Neural progenitor cell (in vitro differentiated cells): ENCODE measurements at regions not wholly inside any gene's neighbourhood (a gene's known extent, or its start where the extent isn't known, plus 50 kb on each side); places are given as distances from the start of the nearest gene placed in this dataset.
A peak's percentile ranks its signal among the peaks of the same experiment; 100 is the strongest.

Source experiments
- DNase-seq: peaks from one replicate; pipeline ENCODE4 v3.0.0-alpha.2; 2016; ENCODE audit warnings: low spot score
- H2AFZ ChIP-seq: fragments of 200-600 bp; sonication (generic); replicated peaks from 2 replicates; pipeline ENCODE4 v1.6.1; 2016; ENCODE audit warnings: antibody characterized with exemption
- H3F3A ChIP-seq: fragments of 200-600 bp; sonication (generic); 2 replicates; pipeline ENCODE4 v1.6.1; 2016; ENCODE audit warnings: antibody characterized with exemption, low read depth
- H3K27ac ChIP-seq: fragments of 200-600 bp; sonication (generic); 2 replicates; pipeline ENCODE4 v1.5.1; 2016; ENCODE audit warnings: mild to moderate bottlenecking
- H3K27me3 ChIP-seq: fragments of 200-600 bp; sonication (generic); 2 replicates; pipeline ENCODE4 v1.6.1; 2016; ENCODE audit warnings: mild to moderate bottlenecking, moderate library complexity
- H3K36me3 ChIP-seq: fragments of 200-600 bp; sonication (generic); 2 replicates; pipeline ENCODE4 v1.5.1; 2016
- H3K4me1 ChIP-seq: fragments of 200-600 bp; sonication (generic); 2 replicates; pipeline ENCODE4 v1.6.1; 2016; ENCODE audit warnings: mixed run types
- H3K4me2 ChIP-seq: fragments of 200-600 bp; sonication (generic); 2 replicates; pipeline ENCODE4 v1.6.1; 2016
- H3K4me3 ChIP-seq: fragments of 200-600 bp; sonication (generic); 2 replicates; pipeline ENCODE4 v1.5.1; 2016
- H3K79me2 ChIP-seq: fragments of 200-600 bp; sonication (generic); 2 replicates; pipeline ENCODE4 v1.6.1; 2016; ENCODE audit warnings: low read depth
- H3K9ac ChIP-seq: fragments of 200-600 bp; sonication (generic); 2 replicates; pipeline ENCODE4 v1.6.1; 2016
- H3K9me3 ChIP-seq: fragments of 200-600 bp; sonication (generic); 2 replicates; pipeline ENCODE4 v1.5.1; 2016; ENCODE audit warnings: low read depth
- H4K20me1 ChIP-seq: fragments of 200-600 bp; sonication (generic); 2 replicates; pipeline ENCODE4 v1.6.1; 2016; ENCODE audit warnings: low read depth
- H3K27ac Mint-ChIP-seq: 3 replicates; pipeline ENCODE4 v1.8.0; 2021; ENCODE audit warnings: mixed read lengths
- H3K27me3 Mint-ChIP-seq: 2 replicates; pipeline ENCODE4 v1.8.0; 2022; ENCODE audit warnings: low read depth, mild to moderate bottlenecking, inconsistent platforms, moderate library complexity, mixed read lengths; ENCODE audit not compliant: insufficient read depth
- H3K36me3 Mint-ChIP-seq: 3 replicates; pipeline ENCODE4 v1.8.0; 2021; ENCODE audit warnings: mixed read lengths
- H3K4me1 Mint-ChIP-seq: 3 replicates; pipeline ENCODE4 v1.8.0; 2021; ENCODE audit warnings: mixed read lengths
- H3K4me3 Mint-ChIP-seq: 3 replicates; pipeline ENCODE4 v1.8.0; 2021; ENCODE audit warnings: mild to moderate bottlenecking, moderate library complexity, mixed read lengths
- H3K9me3 Mint-ChIP-seq: 3 replicates; pipeline ENCODE4 v1.8.0; 2020; ENCODE audit warnings: mixed read lengths
- EZH2 ChIP-seq: fragments of 200-600 bp; sonication (generic); IDR thresholded peaks from 2 replicates; pipeline ENCODE4 v1.6.1; 2017; ENCODE audit warnings: antibody characterized with exemption, mild to moderate bottlenecking, moderate library complexity
- EZH2phosphoT487 ChIP-seq: fragments of 200-600 bp; sonication (generic); IDR thresholded peaks from 2 replicates; pipeline ENCODE4 v1.6.1; 2017; ENCODE audit warnings: antibody characterized with exemption
- TF ChIP-seq, protein P1 (sequence below): fragments of 200-600 bp; sonication (generic); IDR thresholded peaks from 2 replicates; pipeline ENCODE4 v1.5.1; 2017; ENCODE audit warnings: antibody characterized with exemption, mild to moderate bottlenecking

DNA sequence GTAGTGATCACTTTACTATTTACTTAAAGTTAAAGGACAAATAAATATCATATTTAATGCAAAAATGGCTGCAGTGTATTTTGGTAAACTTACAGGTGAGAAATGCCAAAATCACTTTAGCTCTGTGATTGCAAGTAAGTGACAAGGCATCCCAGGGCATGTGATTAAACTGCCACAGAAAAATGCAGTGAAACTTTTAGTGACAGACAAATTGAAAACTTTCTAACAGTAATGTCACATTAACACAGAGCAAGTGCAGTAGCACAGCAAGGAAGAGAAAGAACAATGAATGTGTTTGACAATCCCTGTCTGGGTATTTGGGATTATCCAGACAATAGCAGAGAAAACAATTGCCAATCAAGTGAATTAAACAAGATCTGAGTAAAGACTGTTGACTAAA, 606.8 kb downstream of the SLCO4C1 start:
- Mint-ChIP-seq H3K27me3 (no peaks in the 10 kb centered on the region), H3K4me1 (peaks cover 7% of the 10 kb centered on the region), H3K4me3 (no peak overlapping the region), H3K9me3 (no peaks in the 10 kb centered on the region), H3K27ac (no peak overlapping the region), H3K36me3 (no peaks in the 10 kb centered on the region)
- H4K20me1 ChIP-seq = no peaks in the 10 kb centered on the region
- peaks cover 9% of the 10 kb centered on the region for H3K4me1 ChIP-seq
- H2AFZ ChIP-seq = no peak overlapping the region
- H3K27me3 ChIP-seq = no peaks in the 10 kb centered on the region
- no peak overlapping the region for H3K9ac ChIP-seq
- TF ChIP-seq EZH2 = no peak
- TF ChIP-seq EZH2phosphoT487 = no peak
- TF ChIP-seq, protein P1, sequence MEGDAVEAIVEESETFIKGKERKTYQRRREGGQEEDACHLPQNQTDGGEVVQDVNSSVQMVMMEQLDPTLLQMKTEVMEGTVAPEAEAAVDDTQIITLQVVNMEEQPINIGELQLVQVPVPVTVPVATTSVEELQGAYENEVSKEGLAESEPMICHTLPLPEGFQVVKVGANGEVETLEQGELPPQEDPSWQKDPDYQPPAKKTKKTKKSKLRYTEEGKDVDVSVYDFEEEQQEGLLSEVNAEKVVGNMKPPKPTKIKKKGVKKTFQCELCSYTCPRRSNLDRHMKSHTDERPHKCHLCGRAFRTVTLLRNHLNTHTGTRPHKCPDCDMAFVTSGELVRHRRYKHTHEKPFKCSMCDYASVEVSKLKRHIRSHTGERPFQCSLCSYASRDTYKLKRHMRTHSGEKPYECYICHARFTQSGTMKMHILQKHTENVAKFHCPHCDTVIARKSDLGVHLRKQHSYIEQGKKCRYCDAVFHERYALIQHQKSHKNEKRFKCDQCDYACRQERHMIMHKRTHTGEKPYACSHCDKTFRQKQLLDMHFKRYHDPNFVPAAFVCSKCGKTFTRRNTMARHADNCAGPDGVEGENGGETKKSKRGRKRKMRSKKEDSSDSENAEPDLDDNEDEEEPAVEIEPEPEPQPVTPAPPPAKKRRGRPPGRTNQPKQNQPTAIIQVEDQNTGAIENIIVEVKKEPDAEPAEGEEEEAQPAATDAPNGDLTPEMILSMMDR = no peak
- H3K4me3 ChIP-seq = no peak overlapping the region
- peak; percentile 27 for DNase-seq
- H3K9me3 ChIP-seq = no peaks in the 10 kb centered on the region
- H3K79me2 ChIP-seq = no peaks in the 10 kb centered on the region
- H3K36me3 ChIP-seq = no peaks in the 10 kb centered on the region
- H3K4me2 ChIP-seq = no peak overlapping the region
- no peaks in the 10 kb centered on the region for H3F3A ChIP-seq
- no peak overlapping the region for H3K27ac ChIP-seq

DNA sequence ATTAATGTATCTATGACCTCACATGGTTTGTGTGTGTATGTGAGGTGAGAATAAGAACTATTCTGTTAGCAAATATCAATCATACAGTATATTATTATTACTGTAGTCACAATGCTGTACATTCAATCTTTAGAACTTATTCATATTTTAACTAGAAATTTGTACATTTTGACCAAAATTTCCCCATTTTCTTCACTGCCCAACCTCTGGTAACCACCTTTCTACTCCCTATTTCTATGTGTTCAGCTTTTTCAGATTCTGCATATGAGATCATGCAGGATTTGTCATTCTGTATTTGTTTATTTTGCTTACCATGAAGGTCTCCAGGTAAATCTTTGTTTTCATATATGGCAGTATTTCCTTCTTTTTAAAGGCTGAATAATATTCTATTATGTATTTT, 607.9 kb downstream of the SLCO4C1 start:
- Mint-ChIP-seq H3K4me3 (no peak overlapping the region), H3K27me3 (no peaks in the 10 kb centered on the region)
- no peak overlapping the region for H3K4me2 ChIP-seq

DNA sequence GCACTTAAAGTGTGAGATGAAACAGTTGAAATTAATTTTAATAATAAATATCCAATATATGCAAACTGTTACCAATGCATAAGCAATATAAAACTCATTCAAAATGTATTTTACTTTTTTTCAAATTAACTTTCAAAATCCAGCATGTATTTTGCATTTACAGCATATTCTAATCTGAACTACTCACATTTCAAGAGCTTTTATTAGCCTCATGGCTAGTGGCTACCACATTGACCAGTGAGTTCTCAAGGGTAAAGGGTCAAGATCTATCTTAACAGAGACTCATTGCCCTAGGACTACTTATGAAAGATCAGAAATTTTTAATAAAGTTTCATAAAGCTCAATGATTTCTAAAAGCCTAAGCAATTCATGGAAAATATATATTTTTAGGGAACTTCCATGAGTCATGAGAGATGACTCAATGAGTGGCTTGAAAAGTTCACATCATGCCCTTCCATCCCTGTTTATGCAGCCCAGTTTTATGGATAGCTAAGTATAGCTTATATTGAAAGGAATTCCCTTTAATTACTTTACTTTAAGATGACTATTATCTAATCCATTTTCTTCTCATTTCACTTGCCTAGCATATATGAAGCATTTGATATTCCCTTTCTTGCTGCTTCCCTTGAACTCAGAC, 608.6 kb downstream of the SLCO4C1 start:
- no peaks in the 10 kb centered on the region for H3K36me3 ChIP-seq
- H3K27ac ChIP-seq = no peak overlapping the region
- H3K4me1 ChIP-seq = peaks cover 9% of the 10 kb centered on the region
- no peaks in the 10 kb centered on the region for H4K20me1 ChIP-seq
- Mint-ChIP-seq H3K36me3 (no peaks in the 10 kb centered on the region), H3K4me1 (peaks cover 5% of the 10 kb centered on the region), H3K9me3 (no peaks in the 10 kb centered on the region), H3K27me3 (peaks cover 2% of the 10 kb centered on the region), H3K27ac (no peak overlapping the region), H3K4me3 (no peak overlapping the region)
- no peak overlapping the region for H3K4me2 ChIP-seq
- TF ChIP-seq EZH2 (no peak), EZH2phosphoT487 (no peak)
- TF ChIP-seq, protein P1 = no peak
- no peaks in the 10 kb centered on the region for H3F3A ChIP-seq
- no peaks in the 10 kb centered on the region for H3K79me2 ChIP-seq
- no peak overlapping the region for H3K4me3 ChIP-seq
- no peak for DNase-seq
- no peak overlapping the region for H3K9ac ChIP-seq
- H3K9me3 ChIP-seq = no peaks in the 10 kb centered on the region
- H2AFZ ChIP-seq = no peak overlapping the region
- H3K27me3 ChIP-seq = no peaks in the 10 kb centered on the region

More for the DNA sequence above, 607.9 kb downstream of the SLCO4C1 start:
- Mint-ChIP-seq H3K4me1 (peaks cover 7% of the 10 kb centered on the region), H3K9me3 (no peaks in the 10 kb centered on the region), H3K36me3 (no peaks in the 10 kb centered on the region), H3K27ac (no peak overlapping the region)
- H3K27ac ChIP-seq = no peak overlapping the region
- H4K20me1 ChIP-seq = no peaks in the 10 kb centered on the region
- DNase-seq = no peak
- H3K27me3 ChIP-seq = no peaks in the 10 kb centered on the region
- H3K4me3 ChIP-seq = no peak overlapping the region
- H2AFZ ChIP-seq = no peak overlapping the region
- H3K79me2 ChIP-seq = no peaks in the 10 kb centered on the region
- no peak overlapping the region for H3K9ac ChIP-seq
- no peaks in the 10 kb centered on the region for H3K9me3 ChIP-seq
- TF ChIP-seq EZH2phosphoT487 (no peak), EZH2 (no peak)
- TF ChIP-seq, protein P1 = no peak
- H3K36me3 ChIP-seq = no peaks in the 10 kb centered on the region
- no peaks in the 10 kb centered on the region for H3F3A ChIP-seq
- peaks cover 9% of the 10 kb centered on the region for H3K4me1 ChIP-seq
